HG03460 (cell line): ENCODE measurements at regions not wholly inside any gene's neighbourhood (a gene's known extent, or its start where the extent isn't known, plus 50 kb on each side); places are given as distances from the start of the nearest gene placed in this dataset.

Source experiments
- ATAC-seq: cut with Tn5 transposase; IDR thresholded peaks from one replicate; pipeline ENCODE4 v1.9.1; 2021; ENCODE audit not compliant: unreplicated experiment

GRCh38 chr6:5946701-5947100, 60.0 kb downstream of the NRN1 start:
- no peak for ATAC-seq

- no peak for ATAC-seq
Observed at GRCh38 chr6:5946181-5946580, 60.5 kb downstream of the NRN1 start.

- ATAC-seq, result no peak
Observed at GRCh38 chr6:5943591-5943990, 63.1 kb downstream of the NRN1 start.

- ATAC-seq, result no peak
Observed at GRCh38 chr6:5942591-5942990, 64.1 kb downstream of the NRN1 start.

- no peak for ATAC-seq
Observed at GRCh38 chr6:5941188-5941587, 65.5 kb downstream of the NRN1 start.

DNA sequence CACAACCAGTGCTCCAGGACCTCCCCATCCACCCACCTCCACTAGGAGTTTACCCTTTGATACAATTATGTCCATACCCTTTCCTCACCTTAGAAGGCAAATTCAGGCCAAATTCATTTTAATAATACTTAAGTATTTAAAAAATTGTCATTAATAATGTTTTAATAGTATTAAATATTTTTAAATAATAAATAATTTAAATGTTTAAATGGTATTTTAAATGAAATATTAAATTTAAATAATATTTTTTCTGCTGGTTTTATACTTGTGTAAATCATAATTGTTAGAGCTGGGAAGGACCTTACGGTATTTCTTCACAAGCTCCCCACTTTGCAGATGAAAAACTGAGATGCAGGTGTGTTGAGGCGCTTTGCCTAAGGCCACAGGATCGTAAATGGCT, 67.8 kb downstream of the NRN1 start:
- ATAC-seq, result no peak

GRCh38 chr6:5937936-5938706, 68.6 kb downstream of the NRN1 start:
- ATAC-seq, result no peak

DNA sequence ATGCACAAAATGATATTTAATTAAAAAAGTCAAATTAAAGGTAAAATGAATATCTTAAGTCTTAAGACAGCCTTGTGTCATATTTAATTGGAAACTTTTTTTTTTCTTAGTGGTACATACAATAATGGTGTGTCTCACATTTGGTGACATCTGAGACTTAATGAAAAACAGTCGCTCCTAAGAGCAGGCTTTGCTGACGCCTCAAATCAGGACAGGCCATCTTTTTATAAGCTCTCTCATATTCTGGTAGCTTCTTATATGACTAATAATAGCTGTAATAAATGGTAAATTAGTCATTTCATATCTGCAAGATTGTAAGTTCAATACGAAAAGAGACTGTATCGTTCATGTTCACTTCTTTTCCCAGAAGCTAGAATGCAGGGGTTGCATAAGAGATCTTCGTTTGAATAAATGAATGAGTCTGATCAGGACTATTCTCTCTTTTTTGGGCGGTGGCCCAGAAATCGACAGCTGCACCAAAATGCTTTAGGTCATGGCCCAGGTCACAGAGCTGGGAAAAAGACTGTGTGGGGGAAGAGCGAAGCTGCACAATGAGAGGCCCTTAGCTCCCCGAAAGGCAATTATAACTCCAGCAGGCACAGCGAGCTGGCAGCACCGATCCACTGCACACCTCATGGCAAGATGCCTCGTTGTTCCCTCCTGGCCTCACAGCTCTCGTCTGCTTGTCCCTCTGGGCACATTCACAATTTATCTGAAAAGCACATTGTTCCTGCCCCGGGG, 69.4 kb downstream of the NRN1 start:
- ATAC-seq, result no peak

DNA sequence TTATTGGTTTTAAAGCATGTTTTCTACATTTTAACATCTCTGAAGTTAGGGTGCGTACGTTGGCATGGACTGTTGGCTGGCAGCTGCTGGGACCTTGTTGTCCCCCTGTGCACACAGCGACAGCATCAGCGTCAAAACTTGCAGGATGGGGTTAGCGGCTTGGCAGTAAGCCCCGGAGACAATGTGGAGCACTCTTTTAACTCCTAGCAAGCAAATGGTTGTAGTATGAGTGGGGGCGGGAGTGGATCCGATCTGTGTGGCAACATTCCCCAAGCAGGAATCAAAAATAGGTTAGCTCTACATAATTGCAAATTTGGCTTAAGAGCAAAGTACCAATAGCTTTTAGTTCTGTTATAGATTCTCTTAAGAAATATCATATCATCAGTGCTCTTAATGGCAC, 70.1 kb downstream of the NRN1 start:
- ATAC-seq, result no peak

GRCh38 chr6:5936140-5936539, 70.6 kb downstream of the NRN1 start:
- no peak for ATAC-seq

GRCh38 chr6:5930968-5931367, 75.8 kb downstream of the NRN1 start:
- no peak for ATAC-seq

DNA sequence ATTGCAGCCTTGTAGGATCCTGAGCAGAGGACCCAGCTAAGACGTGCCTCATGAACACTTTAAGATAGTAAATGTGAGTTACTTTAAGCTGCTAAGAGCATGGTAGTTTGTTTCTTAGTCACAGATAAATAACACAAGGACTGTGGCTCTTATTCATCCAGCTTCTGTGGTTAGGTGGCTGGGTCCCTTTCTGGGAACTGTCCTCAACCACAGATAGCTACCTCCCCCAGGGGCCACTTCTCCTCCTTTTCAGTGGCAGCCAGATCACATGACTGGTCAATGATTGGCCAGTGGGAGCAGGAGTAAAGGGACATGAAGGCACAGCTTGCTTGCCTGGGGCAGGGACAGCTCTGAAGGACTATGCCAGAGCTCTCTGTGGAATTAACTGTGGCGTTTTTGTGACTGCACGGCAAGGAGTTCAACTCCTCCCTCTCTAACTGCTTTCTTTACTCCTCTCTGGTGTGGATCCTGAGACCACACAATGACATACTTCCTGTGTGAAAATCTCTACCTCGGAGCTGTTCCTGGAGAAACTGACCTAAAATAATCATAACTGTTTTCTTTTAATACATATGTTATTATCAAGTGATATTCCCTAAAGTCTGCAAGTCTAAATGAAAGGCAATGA, 76.5 kb downstream of the NRN1 start:
- ATAC-seq, result no peak

DNA sequence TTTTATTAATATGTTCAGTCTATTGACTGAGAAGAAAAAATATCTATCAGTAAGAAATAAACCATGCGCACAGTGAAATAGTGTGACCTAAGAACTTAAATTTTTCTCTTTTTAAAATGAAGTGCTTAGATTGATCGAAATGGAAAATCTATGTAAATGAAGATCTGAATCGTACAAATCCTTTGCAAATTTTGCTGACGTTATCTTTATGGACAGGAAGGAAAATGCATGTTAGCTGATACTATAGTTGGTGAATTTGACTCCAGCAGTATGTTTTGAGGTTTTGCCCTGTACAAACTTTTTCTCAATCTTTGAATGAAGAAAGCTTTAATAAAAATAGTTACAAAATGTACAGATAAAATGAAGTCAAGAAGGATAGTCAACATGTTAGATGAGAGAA, 82.9 kb downstream of the NRN1 start:
- no peak for ATAC-seq

- no peak for ATAC-seq
Observed at GRCh38 chr6:5922230-5922629, 84.5 kb downstream of the NRN1 start.

DNA sequence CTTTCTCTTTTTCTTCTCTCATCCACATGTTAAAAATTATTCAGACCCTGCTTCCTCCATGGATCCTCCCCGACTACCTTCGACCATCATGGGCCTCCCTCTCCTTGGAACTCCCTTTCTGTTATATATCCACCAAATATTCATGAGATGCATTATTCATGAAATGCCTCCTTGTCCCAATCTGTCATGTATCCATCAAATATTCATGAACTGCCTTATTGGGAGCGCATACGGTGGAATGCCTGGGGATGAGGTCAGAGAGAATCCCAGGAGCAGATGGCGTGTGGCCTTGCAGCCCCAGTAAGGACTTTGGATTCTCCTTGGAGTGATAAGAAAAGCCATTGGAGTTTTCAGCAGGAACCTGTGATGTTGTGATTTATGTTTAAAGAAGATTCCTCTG, 97.0 kb downstream of the NRN1 start:
- ATAC-seq, result no peak

GRCh38 chr6:5906842-5907241, 99.9 kb downstream of the NRN1 start:
- no peak for ATAC-seq

DNA sequence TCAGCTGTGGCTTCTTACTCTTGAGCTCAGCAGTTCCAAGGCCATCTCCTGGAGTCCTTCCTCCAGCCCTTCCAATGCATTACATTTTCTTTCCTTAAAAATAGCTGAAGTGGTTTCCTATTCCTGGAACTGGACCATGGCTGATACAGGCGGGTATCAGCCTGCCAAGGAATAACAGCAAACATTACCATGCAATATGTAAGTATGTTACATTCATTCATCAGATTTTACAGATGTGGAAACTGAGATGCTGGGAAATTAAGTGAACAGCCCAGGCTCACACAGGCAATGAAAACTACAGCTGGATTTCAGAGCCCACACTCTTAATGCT, 100.4 kb downstream of the NRN1 start:
- no peak for ATAC-seq

DNA sequence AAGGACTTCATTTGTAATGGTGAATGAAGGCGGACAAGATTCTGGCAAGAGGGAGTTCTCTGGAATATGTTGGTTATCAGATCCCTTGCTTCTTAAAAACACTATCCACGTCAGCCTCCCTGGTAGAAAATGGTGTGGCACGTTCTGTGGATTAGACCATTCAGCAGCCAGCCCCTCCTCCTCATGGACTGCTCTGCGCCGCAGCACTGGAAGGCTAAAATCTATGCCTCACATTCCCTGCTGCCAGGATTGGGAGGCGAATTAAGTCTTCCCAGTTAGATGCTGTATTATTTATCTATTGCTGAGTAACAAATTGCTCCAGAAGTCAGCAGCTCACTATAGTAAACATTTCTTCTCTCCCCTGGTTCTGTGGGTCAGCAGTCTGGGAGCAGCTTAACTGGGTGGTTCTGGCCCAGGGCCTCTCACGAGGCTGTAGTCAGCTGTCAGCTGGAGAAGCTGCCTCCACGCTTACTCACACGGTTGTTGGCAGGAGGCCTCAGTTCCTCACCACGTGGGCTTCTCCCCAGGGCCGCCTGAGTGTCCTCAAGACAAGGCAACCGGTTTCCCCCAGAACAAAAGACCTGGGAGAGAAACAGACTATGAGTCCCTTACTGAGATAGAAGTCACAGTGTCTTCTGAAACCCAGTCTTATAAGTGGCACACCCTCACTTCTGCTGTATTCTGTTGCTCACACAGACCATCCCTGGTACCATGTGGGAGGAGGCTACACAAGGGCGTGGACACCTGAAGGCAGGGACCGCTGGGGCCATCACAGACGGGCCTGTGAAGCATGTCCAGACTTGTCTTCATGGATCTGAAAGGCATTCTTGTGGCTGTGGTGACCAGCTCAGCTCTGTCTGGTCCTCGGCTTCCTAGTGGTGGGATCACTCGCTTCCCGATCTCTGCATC, 101.0 kb downstream of the NRN1 start:
- ATAC-seq, result no peak

DNA sequence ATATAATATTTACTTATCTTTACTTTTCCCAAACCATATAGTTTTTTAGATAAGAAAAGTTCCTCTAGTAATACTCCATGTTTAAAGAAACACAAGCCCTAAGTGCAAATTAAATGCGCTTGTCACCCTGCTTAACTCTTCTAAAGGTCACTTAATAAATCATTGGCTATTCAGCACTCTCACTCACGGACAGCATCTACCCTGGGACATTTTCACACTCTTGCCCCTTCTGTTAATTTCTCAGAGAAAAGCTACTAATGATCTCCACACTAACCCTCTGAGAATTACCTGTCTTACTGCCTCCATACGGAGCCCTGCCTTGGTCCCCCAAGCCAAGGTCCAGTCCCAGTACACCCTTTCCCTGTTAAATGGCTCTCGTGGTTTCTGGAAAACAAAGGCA, 102.2 kb downstream of the NRN1 start:
- ATAC-seq, result no peak

GRCh38 chr6:5899216-5900045, 107.3 kb downstream of the NRN1 start:
- ATAC-seq, result no peak
